ENCODE measurements at regions not wholly inside any gene's neighbourhood (a gene's known extent, or its start where the extent isn't known, plus 50 kb on each side); places are given as distances from the start of the nearest gene placed in this dataset.

DNA sequence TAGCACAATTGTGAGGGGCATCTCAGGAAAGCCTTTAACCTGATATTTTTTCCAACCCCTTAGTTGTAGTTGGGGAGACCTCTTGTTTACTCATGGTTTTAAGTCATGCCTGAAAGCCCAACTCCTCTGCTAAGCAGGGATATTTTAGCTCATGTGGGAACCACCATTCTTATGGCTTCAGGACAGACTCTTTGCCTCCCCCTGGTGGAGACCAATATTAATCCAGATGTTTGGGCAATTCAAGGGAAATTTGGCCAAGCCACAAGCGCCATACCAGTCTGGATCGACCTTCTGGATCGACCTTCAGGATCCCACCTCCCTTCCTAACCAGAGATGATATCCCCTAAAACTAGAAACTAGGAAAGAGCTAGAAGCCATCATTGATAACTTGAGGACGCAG is 211.2 kb downstream of the C6orf118 start:
- TF ChIP-seq, protein P1, sequence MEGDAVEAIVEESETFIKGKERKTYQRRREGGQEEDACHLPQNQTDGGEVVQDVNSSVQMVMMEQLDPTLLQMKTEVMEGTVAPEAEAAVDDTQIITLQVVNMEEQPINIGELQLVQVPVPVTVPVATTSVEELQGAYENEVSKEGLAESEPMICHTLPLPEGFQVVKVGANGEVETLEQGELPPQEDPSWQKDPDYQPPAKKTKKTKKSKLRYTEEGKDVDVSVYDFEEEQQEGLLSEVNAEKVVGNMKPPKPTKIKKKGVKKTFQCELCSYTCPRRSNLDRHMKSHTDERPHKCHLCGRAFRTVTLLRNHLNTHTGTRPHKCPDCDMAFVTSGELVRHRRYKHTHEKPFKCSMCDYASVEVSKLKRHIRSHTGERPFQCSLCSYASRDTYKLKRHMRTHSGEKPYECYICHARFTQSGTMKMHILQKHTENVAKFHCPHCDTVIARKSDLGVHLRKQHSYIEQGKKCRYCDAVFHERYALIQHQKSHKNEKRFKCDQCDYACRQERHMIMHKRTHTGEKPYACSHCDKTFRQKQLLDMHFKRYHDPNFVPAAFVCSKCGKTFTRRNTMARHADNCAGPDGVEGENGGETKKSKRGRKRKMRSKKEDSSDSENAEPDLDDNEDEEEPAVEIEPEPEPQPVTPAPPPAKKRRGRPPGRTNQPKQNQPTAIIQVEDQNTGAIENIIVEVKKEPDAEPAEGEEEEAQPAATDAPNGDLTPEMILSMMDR (conservative IDR thresholded peaks at IDR 0.05), result no peak
- H3K27ac ChIP-seq, result no peak overlapping the region

DNA sequence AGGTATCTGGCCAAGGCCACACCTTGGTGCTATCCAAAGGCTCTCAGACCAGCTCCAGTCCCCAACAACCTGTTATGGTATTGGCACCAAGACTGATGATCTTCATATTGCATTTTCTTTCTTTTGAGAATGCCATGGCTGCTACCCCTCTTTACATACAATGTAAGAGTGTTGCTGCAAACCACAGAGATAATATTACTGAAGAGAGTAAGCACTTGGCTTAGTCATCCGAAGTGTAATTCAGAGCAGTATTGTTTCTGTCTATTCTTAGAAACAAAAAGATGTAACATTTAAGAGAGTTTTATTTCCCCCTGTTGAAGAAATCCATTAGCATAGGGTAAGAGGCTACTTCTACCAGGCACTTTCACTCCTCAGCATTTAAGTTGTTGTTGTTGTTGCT is 212.5 kb downstream of the C6orf118 start:
- H3K27ac ChIP-seq, result no peak overlapping the region
- TF ChIP-seq, protein P1 (conservative IDR thresholded peaks at IDR 0.05), result no peak

DNA sequence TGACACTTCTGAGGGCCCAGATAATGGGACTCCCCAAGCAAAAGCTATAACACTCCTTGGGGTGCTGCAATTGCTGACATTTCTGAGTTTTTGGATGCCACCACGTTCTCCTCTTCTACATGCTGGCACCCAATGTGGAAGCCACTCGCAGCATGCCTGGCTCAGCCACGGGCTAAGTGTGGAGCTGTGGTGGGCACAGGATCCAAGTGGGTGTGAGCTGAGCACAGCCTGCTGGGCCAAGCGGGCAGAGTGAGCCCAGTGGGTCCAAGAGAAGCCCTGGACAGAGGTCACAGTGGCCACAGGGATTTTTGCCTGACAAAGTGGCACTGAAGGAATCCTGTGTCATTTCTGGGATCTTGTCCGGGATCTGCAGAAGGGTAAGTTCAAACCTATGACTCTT is 213.2 kb downstream of the C6orf118 start:
- TF ChIP-seq, protein P1 (conservative IDR thresholded peaks at IDR 0.05), result no peak
- no peak overlapping the region for H3K27ac ChIP-seq

DNA sequence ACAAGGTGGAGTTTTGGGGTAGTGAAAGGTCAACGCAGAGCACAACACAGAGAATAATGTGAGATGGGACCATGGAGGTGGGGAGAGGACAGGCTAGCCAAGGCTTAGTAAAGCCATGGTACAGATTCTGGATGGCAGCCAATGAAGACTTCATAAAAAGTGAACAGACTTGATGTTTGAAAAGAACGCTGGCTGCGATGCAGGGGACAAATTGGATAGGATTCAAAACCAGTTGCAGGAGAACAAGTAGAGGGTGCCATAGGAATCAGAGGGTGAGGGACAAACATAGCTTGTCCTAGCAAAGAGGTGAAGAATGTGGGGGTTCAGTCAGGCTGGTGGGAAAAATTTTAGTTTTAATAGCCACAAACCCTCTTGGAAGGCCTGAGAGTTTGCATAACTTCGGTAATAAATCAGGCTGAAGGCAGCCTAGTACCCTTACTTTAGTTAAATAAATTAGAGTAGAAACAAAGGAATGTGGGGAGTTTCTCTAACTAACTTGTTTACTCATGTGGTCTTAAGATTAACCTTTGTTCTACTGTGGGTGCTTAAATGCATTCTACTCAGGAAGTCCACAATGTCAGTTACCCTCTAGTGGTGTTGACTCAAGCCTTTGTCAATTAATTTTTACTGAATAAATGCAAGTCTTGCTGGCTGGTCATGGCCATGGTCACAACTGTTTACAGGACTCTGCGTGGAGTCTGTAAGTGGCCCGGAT is 216.4 kb downstream of the C6orf118 start:
- H3K27ac ChIP-seq, result no peak overlapping the region
- TF ChIP-seq, protein P1 (conservative IDR thresholded peaks at IDR 0.05), result no peak

DNA sequence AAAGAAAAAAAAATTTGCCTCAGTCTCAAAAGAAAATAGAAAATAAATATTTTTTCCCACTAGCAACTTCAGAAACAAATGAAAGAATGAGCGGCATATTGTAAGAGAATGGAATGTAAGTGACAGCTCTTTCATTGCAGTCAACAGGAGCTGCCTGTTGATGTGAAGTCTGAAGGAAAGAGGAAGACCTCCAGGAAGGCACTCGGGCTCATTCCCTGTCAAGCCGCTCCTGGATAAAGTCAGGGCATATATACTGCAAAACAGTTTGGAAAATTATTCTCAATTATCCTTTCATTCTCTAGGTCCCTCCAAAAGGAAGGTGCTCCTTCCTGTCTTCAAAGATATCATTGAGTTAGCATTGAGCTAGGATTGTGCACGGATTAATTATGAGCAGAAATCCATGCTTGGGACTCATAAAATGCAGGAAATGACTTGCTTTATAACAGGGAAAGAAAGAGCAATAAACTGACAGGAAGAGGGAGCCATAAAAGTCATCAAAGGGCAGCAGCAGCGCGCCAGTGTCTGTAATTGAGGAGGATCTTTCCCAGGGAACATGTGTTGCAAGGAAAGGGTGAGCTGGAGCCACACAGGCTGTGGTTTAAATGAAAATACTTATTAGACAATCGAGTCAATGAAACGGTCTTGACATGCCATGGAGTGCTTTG is 218.2 kb downstream of the C6orf118 start:
- TF ChIP-seq, protein P1 (conservative IDR thresholded peaks at IDR 0.05), result no peak
- H3K27ac ChIP-seq, result peak overlapping the region; percentile 2; the same call in 1 of the 2 replicates

DNA sequence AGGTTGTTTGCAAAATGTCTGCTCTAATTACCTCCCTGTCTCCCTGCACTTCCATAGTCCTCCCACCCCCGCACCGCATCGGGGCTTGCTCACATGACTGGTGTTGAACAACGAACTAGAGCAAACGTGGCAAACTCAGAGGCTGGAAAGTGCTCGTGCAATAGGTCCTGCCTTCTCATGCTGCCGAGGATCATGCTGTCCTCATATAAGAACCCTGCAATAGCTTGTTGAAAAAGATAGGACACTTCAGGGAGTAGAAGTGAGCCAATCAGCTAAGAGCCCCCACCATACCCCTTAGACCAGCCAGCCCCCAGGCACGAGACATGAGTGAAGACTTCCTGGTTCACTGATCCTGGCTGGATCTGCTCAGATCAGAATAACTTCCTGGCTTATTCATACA is 219.2 kb downstream of the C6orf118 start:
- H3K27ac ChIP-seq, result no peak overlapping the region
- TF ChIP-seq, protein P1 (conservative IDR thresholded peaks at IDR 0.05), result no peak

DNA sequence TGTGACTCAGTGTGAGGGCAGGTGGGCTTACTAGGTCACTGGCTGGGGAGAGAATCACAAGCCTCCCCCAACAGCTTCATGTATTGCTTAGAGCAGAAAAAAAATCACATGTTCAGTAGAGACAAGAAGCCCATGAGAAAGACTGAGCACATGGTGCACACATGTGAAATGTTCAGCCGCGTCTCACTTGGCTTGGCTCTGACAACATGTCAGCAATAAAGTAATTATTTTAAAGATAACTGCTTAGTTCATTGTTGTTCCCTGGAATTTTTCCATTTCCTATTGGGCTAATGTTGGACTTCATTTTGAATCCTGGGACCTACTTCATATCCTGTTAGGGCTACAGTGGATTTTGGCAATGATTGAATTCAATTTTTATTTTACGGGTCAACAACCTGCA is 222.6 kb downstream of the C6orf118 start:
- no peak overlapping the region for H3K27ac ChIP-seq
- TF ChIP-seq, protein P1 (conservative IDR thresholded peaks at IDR 0.05), result no peak
